Caco-2 (cell line): ENCODE measurements at regions not wholly inside any gene's neighbourhood (a gene's known extent, or its start where the extent isn't known, plus 50 kb on each side); places are given as distances from the start of the nearest gene placed in this dataset.

Source experiments
- BruUV-seq: library from RNA; stranded (reverse); fragments of 400-500 nt; replicated peaks from 2 replicates; lab custom pipeline; 2021; lab: Mats Ljungman, UMichigan
- CTCF ChIA-PET: fragments of 300-600 bp; sonication (Branson Sonifier 250); formaldehyde crosslinking; loops from one replicate; lab custom pipeline; 2022; ENCODE audit warnings: antibody characterized with exemption; lab: Charles Lee
- POLR2A ChIA-PET: fragments of 300-600 bp; sonication (Branson Sonifier 250); formaldehyde crosslinking; loops from one replicate; lab custom pipeline; 2022; ENCODE audit warnings: antibody characterized with exemption; lab: Charles Lee
- DNase-seq, 2 experiments: peaks; one replicate each; pipeline versions ENCODE4 v3.0.0 to v3.0.0-alpha.2; 2020 to 2022
- H3K27me3 ChIP-seq: replicated peaks from 2 replicates; pipeline ENCODE4 v1.6.0; 2011; ENCODE audit warnings: low read length; ENCODE audit not compliant: control insufficient read depth, insufficient read depth
- H3K36me3 ChIP-seq: 2 replicates; pipeline ENCODE4 v1.5.1; 2011; ENCODE audit warnings: low read length; ENCODE audit not compliant: control insufficient read depth, insufficient read depth
- H3K4me1 ChIP-seq: fragments of 250-450 bp; sonication (Bioruptor Pico); 2 replicates; pipeline ENCODE4 v1.5.1; 2020; ENCODE audit warnings: mild to moderate bottlenecking
- H3K4me3 ChIP-seq: 2 replicates; pipeline ENCODE4 v1.5.1; 2011; ENCODE audit warnings: low read depth, mild to moderate bottlenecking, control low read depth, low read length
- H3K9me3 ChIP-seq: fragments of 250-450 bp; sonication (Bioruptor Pico); 2 replicates; pipeline ENCODE4 v1.5.1; 2020; ENCODE audit warnings: mild to moderate bottlenecking, moderate library complexity
- H3K27ac Mint-ChIP-seq: one replicate; pipeline ENCODE4 v1.8.0; 2022; ENCODE audit warnings: mixed read lengths; ENCODE audit not compliant: unreplicated experiment
- H3K27me3 Mint-ChIP-seq: one replicate; pipeline ENCODE4 v1.8.0; 2022; ENCODE audit warnings: mixed read lengths; ENCODE audit not compliant: insufficient read depth, unreplicated experiment
- H3K36me3 Mint-ChIP-seq: one replicate; pipeline ENCODE4 v1.8.0; 2022; ENCODE audit warnings: mild to moderate bottlenecking, mixed read lengths; ENCODE audit not compliant: insufficient read depth, unreplicated experiment
- H3K4me1 Mint-ChIP-seq: one replicate; pipeline ENCODE4 v1.8.0; 2022; ENCODE audit warnings: low read depth, mixed read lengths; ENCODE audit not compliant: unreplicated experiment
- H3K4me3 Mint-ChIP-seq: one replicate; pipeline ENCODE4 v1.8.0; 2022; ENCODE audit warnings: mild to moderate bottlenecking, moderate library complexity, mixed read lengths; ENCODE audit not compliant: unreplicated experiment
- H3K9me3 Mint-ChIP-seq: one replicate; pipeline ENCODE4 v1.8.0; 2022; ENCODE audit warnings: mixed read lengths; ENCODE audit not compliant: unreplicated experiment
- CTCF ChIP-seq, 2 experiments: fragments of 200-600 bp in 1 of 2; IDR thresholded peaks; 1 replicate in 1 of 2; 2 replicates in 1 of 2; pipeline versions ENCODE4 v1.5.1 to v1.8.0; 2011 to 2022; ENCODE audit warnings: antibody characterized with exemption in 1 of 2, control low read depth in 1 of 2, inconsistent platforms in 1 of 2, low read depth in 1 of 2, low read length in 1 of 2, mild to moderate bottlenecking in 1 of 2, moderate library complexity in 1 of 2; ENCODE audit not compliant: insufficient read depth in 1 of 2, severe bottlenecking in 1 of 2, unreplicated experiment in 1 of 2
- intact Hi-C: fragments of 100-400 bp; cut with micrococcal nuclease; formaldehyde crosslinking; loops from one replicate; pipeline ENCODE4 v1.10.0; 2022; ENCODE audit not compliant: unreplicated experiment

- no peaks in the 10 kb centered on the region for H3K9me3 ChIP-seq
- H3K4me1 ChIP-seq: no peaks in the 10 kb centered on the region
- Mint-ChIP-seq H3K4me3 (no peak overlapping the region), H3K4me1 (no peaks in the 10 kb centered on the region), H3K9me3 (no peaks in the 10 kb centered on the region), H3K27me3 (no peaks in the 10 kb centered on the region), H3K36me3 (no peaks in the 10 kb centered on the region), H3K27ac (no peak overlapping the region)
- no peaks in the 10 kb centered on the region for H3K36me3 ChIP-seq
- intact Hi-C loops: no loop called here
- CTCF ChIA-PET: no interaction called here
- DNase-seq: no peak
- H3K27me3 ChIP-seq: no peaks in the 10 kb centered on the region
- TF ChIP-seq CTCF (IDR thresholded peaks at IDR 0.05; ENCODE audit: insufficient read depth in 1 of 2, low read depth in 1 of 2, low read length in 1 of 2, severe bottlenecking in 1 of 2, unreplicated experiment in 1 of 2): no peak
- no TSS peak for BruUV-seq
- POLR2A ChIA-PET: no interaction called here
- no peak overlapping the region for H3K4me3 ChIP-seq
These were observed 942.9 kb upstream of the EPHA7 start for GRCh38 chr6:94362061-94362864.

- no peaks in the 10 kb centered on the region for H3K27me3 ChIP-seq
- no peaks in the 10 kb centered on the region for H3K9me3 ChIP-seq
- H3K4me1 ChIP-seq: no peaks in the 10 kb centered on the region
- intact Hi-C loops: no loop called here
- no peaks in the 10 kb centered on the region for H3K36me3 Mint-ChIP-seq
- H3K27ac Mint-ChIP-seq: no peak overlapping the region
- no peak overlapping the region for H3K4me3 ChIP-seq
- H3K36me3 ChIP-seq: no peaks in the 10 kb centered on the region
- ChIA-PET POLR2A (no interaction called here), CTCF (no interaction called here)
- H3K27me3 Mint-ChIP-seq: no peaks in the 10 kb centered on the region
- TF ChIP-seq CTCF (IDR thresholded peaks at IDR 0.05; ENCODE audit: insufficient read depth in 1 of 2, low read depth in 1 of 2, low read length in 1 of 2, severe bottlenecking in 1 of 2, unreplicated experiment in 1 of 2): no peak
- no peak for DNase-seq
- H3K4me1 Mint-ChIP-seq: no peaks in the 10 kb centered on the region
- BruUV-seq: no TSS peak
- H3K4me3 Mint-ChIP-seq: no peak overlapping the region
- no peaks in the 10 kb centered on the region for H3K9me3 Mint-ChIP-seq
These were observed 942.1 kb upstream of the EPHA7 start for GRCh38 chr6:94361304-94362060.

GRCh38 chr6:94357381-94357980, 938.1 kb upstream of the EPHA7 start:
- no peak overlapping the region for H3K27ac Mint-ChIP-seq
- H3K4me3 Mint-ChIP-seq: no peak overlapping the region
- H3K4me3 ChIP-seq: no peak overlapping the region
- CTCF ChIA-PET: no interaction called here
- TF ChIP-seq CTCF (IDR thresholded peaks at IDR 0.05; ENCODE audit: insufficient read depth in 1 of 2, low read depth in 1 of 2, low read length in 1 of 2, severe bottlenecking in 1 of 2, unreplicated experiment in 1 of 2): no peak
- no peak for DNase-seq
- no peaks in the 10 kb centered on the region for H3K27me3 ChIP-seq
- no peaks in the 10 kb centered on the region for H3K36me3 ChIP-seq
- BruUV-seq: no TSS peak
- no peaks in the 10 kb centered on the region for H3K4me1 ChIP-seq
- intact Hi-C loops: no loop called here
- H3K27me3 Mint-ChIP-seq: no peaks in the 10 kb centered on the region
- POLR2A ChIA-PET: no interaction called here
- no peaks in the 10 kb centered on the region for H3K9me3 Mint-ChIP-seq
- no peaks in the 10 kb centered on the region for H3K9me3 ChIP-seq
- H3K36me3 Mint-ChIP-seq: no peaks in the 10 kb centered on the region
- no peaks in the 10 kb centered on the region for H3K4me1 Mint-ChIP-seq
